Superior temporal gyrus (tissue), 1 donor: ENCODE measurements at regions not wholly inside any gene's neighbourhood (a gene's known extent, or its start where the extent isn't known, plus 50 kb on each side); places are given as distances from the start of the nearest gene placed in this dataset.
"Not testable (repeated sequence)": the region's sequence is repeated elsewhere in the genome, so short reads cannot be mapped to it uniquely, and the experiment has no call there.

Source experiments
- DNase-seq: peaks from one replicate; pipeline ENCODE4 v3.0.0-alpha.2; 2016; ENCODE audit errors: extremely low spot score

- DNase-seq: no peak
Observed at GRCh38 chr13:70520275-70521036, 412.2 kb upstream of the KLHL1 start.

- no peak for DNase-seq
Observed at GRCh38 chr13:70518081-70518480, 409.8 kb upstream of the KLHL1 start.

DNA sequence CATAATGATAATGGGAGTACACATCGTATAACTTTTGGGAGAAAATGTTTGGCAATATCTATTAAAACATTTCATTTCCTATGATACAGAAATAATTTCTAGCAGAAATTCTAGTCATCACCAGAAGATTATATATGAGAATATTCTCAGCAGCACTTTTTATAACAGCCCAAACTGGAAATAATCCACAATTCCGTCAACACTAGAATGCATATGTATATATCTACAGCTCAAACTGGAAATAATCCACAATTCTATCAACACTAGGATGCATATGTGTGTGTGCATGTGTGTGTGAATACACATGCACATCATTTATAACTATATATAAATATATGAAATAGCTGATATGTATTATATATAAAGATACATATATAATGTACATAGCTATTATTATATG lies 408.0 kb upstream of the KLHL1 start:
- no peak for DNase-seq

GRCh38 chr13:70511861-70512417 lies 403.7 kb upstream of the KLHL1 start:
- not testable (repeated sequence) for DNase-seq

GRCh38 chr13:70505809-70506208 lies 397.6 kb upstream of the KLHL1 start:
- no peak for DNase-seq

DNA sequence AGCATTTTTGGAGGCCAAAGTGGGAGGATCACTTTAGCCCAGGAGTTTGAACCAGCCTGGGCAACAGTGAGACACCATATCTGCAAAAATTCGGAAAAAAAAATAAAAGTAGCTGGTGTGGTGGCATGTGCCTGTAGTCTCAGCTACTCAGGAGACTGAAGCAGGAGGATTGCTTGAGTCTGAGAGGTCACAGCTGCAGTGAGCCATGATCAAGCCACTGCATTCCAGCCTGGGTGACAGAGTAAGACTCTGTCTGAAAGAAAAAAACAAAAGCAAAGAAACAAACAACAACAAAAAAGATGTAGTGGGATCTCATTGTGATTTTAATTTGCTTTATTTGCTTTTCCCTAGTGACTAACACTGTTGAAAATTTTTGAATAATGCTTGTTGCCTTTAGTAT lies 394.7 kb upstream of the KLHL1 start:
- no peak for DNase-seq

DNA sequence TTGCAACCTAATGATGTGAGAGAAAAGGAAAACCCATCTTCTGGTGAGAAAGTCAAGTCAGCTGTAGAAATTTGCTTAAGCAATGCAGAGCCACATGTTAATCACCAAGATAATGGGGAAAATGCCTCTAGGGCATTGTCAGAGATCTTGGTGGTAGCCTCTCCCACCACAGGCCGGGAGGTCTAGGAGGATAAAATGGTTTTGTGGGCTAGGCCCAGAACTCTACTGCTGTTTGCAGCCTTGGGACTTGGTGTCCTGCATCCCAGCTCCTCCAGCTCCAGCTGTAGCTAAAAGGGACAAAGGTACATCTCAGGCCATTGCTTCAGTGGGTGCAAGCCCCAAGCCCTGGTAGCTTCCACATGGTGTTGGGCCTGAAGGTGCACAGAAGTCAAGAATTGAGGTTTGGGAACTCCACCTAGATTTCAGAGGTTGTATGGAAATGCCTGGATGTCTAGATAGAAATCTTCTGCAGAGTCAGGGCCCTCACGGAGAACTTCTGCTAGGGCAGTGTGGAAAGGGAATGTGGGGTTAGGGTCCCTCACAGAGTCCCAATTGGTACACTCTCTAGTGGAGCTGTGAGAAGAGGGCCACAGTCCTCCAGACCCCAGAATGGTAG lies 382.2 kb upstream of the KLHL1 start:
- no peak for DNase-seq

- no peak for DNase-seq
Observed at GRCh38 chr13:70484931-70485330, 376.7 kb upstream of the KLHL1 start.

DNA sequence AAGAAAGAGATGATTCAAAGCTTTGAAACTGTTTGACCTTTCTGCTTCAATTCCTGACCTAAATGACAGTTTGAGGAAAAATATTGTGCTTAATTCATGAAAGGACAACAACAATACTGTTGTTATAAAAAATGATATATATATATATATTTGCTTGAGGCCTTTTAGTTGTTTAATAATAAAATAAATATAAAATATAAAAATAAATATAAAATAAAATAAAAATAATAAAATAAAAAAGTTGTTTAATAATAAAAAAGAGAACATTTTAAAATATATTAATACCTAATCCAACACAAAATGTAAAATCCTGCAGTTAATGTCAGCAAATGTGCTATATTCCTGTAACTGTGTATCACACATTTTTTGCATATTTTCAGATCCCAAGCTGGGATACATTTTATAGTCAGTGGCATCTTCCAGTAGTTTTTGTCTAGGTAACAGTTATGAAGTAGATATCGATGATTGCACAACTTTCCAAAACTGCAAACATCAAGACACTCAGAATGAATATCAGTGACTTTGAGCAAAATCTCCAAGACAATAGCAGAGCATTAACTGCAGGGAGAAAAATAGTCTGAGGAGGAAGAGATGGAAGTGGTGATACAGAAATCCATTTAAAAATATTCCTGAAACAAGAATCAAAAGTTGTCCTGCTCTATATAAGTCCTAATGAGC lies 375.5 kb upstream of the KLHL1 start:
- no peak for DNase-seq

GRCh38 chr13:70473907-70474306 lies 365.7 kb upstream of the KLHL1 start:
- DNase-seq: no peak

GRCh38 chr13:70469077-70469476 lies 360.8 kb upstream of the KLHL1 start:
- no peak for DNase-seq

GRCh38 chr13:70457474-70457873 lies 349.2 kb upstream of the KLHL1 start:
- DNase-seq: no peak

GRCh38 chr13:70448820-70449219 lies 340.6 kb upstream of the KLHL1 start:
- no peak for DNase-seq

DNA sequence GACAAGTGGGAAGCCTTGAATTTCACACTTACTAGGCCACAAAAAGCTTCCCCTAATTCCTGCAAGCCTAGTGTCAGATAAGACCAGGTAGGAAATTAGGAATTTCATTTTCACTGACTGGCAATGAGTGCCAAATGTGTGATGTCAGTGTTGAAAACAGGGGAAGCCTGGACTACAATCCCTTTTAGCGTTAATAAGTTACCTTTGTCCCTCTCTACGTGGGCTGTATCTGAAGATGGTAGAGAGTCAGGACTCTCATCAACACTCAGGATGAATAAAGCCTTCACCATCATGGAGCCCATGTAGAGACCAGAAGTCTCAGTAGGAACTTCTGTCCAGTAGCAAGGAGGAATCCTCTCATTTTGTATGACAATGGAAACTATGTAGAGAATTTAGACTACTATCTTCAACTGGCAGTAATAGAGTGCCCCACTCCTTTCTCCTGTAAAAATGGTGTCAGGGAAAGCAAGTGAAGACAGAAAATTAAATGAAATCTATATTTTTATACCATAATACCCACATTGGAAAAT lies 324.1 kb upstream of the KLHL1 start:
- DNase-seq: no peak

- DNase-seq: no peak
Observed at GRCh38 chr13:70430256-70430655, 322.0 kb upstream of the KLHL1 start.

GRCh38 chr13:70424928-70425327 lies 316.7 kb upstream of the KLHL1 start:
- DNase-seq: no peak

DNA sequence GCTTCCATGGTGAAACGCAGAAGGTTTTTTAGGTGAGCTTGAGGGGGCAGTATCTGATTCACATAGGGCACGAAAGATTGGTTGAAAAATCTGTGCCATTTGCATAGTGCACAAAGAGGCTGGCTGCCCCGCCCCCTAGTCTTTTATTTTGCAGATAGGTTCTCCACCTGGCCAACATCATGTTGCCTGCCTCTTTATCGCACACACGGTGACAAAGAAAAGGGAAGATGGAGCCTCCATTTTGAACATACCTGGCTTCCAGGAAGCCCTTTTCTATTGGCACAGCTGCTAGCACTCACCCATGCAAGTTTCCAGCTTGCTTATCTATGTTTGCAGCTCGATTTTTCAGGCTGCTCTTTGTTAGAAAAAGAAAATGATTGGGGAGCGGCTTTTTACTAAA lies 316.2 kb upstream of the KLHL1 start:
- DNase-seq: no peak

- no peak for DNase-seq
Observed at GRCh38 chr13:70415136-70415535, 306.9 kb upstream of the KLHL1 start.

DNA sequence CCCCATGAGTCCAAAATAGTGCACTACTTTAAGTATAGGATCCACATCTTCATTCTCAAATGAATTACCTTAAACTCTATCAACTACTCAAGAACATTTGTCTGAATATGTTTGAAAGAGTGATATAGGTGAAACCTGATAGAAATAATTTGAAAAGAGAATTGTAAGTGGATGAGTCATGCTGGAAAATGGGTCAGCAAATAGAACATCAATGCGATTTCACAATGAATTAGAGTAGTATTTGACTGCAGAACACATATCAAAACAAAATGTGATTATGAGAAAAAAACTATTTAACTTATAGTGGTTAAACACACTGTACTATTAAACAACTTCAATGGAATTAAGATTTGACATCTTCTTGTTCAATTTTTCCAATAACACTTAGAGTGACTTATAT lies 300.6 kb upstream of the KLHL1 start:
- no peak for DNase-seq

GRCh38 chr13:70407486-70407885 lies 299.2 kb upstream of the KLHL1 start:
- no peak for DNase-seq

GRCh38 chr13:70405266-70405665 lies 297.0 kb upstream of the KLHL1 start:
- no peak for DNase-seq

GRCh38 chr13:70394031-70394548 lies 285.8 kb upstream of the KLHL1 start:
- DNase-seq: no peak
